Left cardiac atrium (tissue), 4 donors: ENCODE measurements at regions not wholly inside any gene's neighbourhood (a gene's known extent, or its start where the extent isn't known, plus 50 kb on each side); places are given as distances from the start of the nearest gene placed in this dataset.

Experiments used
- ATAC-seq, 2 donors: fragments of 200-7000 bp; cut with Tn5 transposase; one replicate each; pipeline ENCODE4 v1.9.1; 2020; ENCODE audit warnings: mild to moderate bottlenecking in 2 of 2, moderate library complexity in 2 of 2
- DNase-seq: peaks from one replicate; pipeline ENCODE4 v3.0.0-alpha.2; 2020
- intact Hi-C, 2 donors: fragments of 100-400 bp; cut with DNase I; formaldehyde crosslinking; loops; one replicate each; pipeline versions ENCODE4 v1.14.1 to v1.15.1; 2022 to 2023
- donor health status: DM: no; HTN: yes; CAD: no.
- donor health status: DM: no; HTN: yes; CAD: no; lungs with severe emphysema.
- donor health status: DM: yes; HTN: yes; CAD: no.
- donor health status: Dilated cardiomyopathy.

- DNase-seq (no peak), ATAC-seq (no peak)
- intact Hi-C loops, result no loop called here
These were observed 136.5 kb upstream of the NPY2R start for GRCh38 chr4:155071962-155072361.

- no peak for ATAC-seq
- intact Hi-C loops, result no loop called here
These were observed 136.0 kb upstream of the NPY2R start for GRCh38 chr4:155072417-155072816.

GRCh38 chr4:155073852-155074251 is 134.6 kb upstream of the NPY2R start:
- ATAC-seq (no peak), DNase-seq (no peak)
- intact Hi-C loops, result no loop called here

More at GRCh38 chr4:155072417-155072816, 136.0 kb upstream of the NPY2R start:
- DNase-seq, result no peak

- ATAC-seq (no peak), DNase-seq (no peak)
- intact Hi-C loops, result no loop called here
These were observed 132.1 kb upstream of the NPY2R start for GRCh38 chr4:155076256-155076785.

GRCh38 chr4:155077452-155078229 is 130.8 kb upstream of the NPY2R start:
- intact Hi-C loops, result no loop called here
- DNase-seq (no peak), ATAC-seq (no peak)

GRCh38 chr4:155079871-155080270 is 128.6 kb upstream of the NPY2R start:
- intact Hi-C loops, result no loop called here
- DNase-seq (no peak), ATAC-seq (no peak)

GRCh38 chr4:155081222-155081621 is 127.2 kb upstream of the NPY2R start:
- no peak for DNase-seq
- intact Hi-C loops, result no loop called here
- no peak for ATAC-seq

- DNase-seq (no peak), ATAC-seq (no peak)
- intact Hi-C loops, result no loop called here
These were observed 122.4 kb upstream of the NPY2R start for GRCh38 chr4:155085843-155086530.

GRCh38 chr4:155094201-155094820 is 114.1 kb upstream of the NPY2R start:
- no peak for DNase-seq
- intact Hi-C loops, result no loop called here
- no peak for ATAC-seq

GRCh38 chr4:155099231-155099630 is 109.2 kb upstream of the NPY2R start:
- no peak for DNase-seq
- intact Hi-C loops, result no loop called here
- no peak for ATAC-seq

- no peak for DNase-seq
- intact Hi-C loops, result no loop called here
- no peak for ATAC-seq
These were observed 101.8 kb upstream of the NPY2R start for GRCh38 chr4:155106629-155107028.

GRCh38 chr4:155107059-155107458 is 101.4 kb upstream of the NPY2R start:
- no peak for ATAC-seq
- intact Hi-C loops, result no loop called here
- no peak for DNase-seq

GRCh38 chr4:155114790-155115189 is 93.6 kb upstream of the NPY2R start:
- intact Hi-C loops, result no loop called here
- ATAC-seq, result no peak
- DNase-seq, result no peak

- intact Hi-C loops, result no loop called here
- no peak for DNase-seq
- ATAC-seq, result no peak
These were observed 89.4 kb upstream of the NPY2R start for GRCh38 chr4:155119006-155119405.

- ATAC-seq, result no peak
- no peak for DNase-seq
- intact Hi-C loops, result no loop called here
These were observed 87.9 kb upstream of the NPY2R start for GRCh38 chr4:155120536-155120935.

GRCh38 chr4:155122382-155122781 is 86.1 kb upstream of the NPY2R start:
- ATAC-seq (no peak), DNase-seq (no peak)
- intact Hi-C loops, result no loop called here

- intact Hi-C loops, result no loop called here
- DNase-seq (no peak), ATAC-seq (no peak)
These were observed 74.3 kb upstream of the NPY2R start for GRCh38 chr4:155134136-155134535.

GRCh38 chr4:155140889-155141288 is 67.5 kb upstream of the NPY2R start:
- ATAC-seq (no peak), DNase-seq (no peak)
- intact Hi-C loops, result no loop called here

GRCh38 chr4:155143512-155143911 is 64.9 kb upstream of the NPY2R start:
- intact Hi-C loops, result no loop called here
- ATAC-seq, result no peak
- DNase-seq, result no peak
